ENCODE measurements at regions not wholly inside any gene's neighbourhood (a gene's known extent, or its start where the extent isn't known, plus 50 kb on each side); places are given as distances from the start of the nearest gene placed in this dataset.

GRCh38 chr15:60079210-60079609 lies 75.1 kb downstream of the FOXB1 start:
- Histone ChIP-seq H4K8ac (ENCODE audit: low read depth, low read length) (no peak overlapping the region), H3K23ac (ENCODE audit: low read length) (no peak overlapping the region), H4K12ac (ENCODE audit: low read depth, low read length) (no peak overlapping the region), H3K14ac (ENCODE audit: low read length) (no peak overlapping the region), H3K27ac (ENCODE audit: low read depth, low read length) (no peak overlapping the region), H3K9ac (ENCODE audit: low read length) (no peak overlapping the region), H3K9me3 (ENCODE audit: insufficient read depth, low read depth, low read length) (no peaks in the 10 kb centered on the region), H3K36me3 (ENCODE audit: control insufficient read depth in 1 of 2, insufficient read depth in 2 of 2, low read length in 2 of 2) (no peaks in the 10 kb centered on the region), H2AFZ (ENCODE audit: insufficient read depth, low read length, poor library complexity) (no peak overlapping the region), H3K4me3 (ENCODE audit: low read depth, low read length) (no peak overlapping the region), H2BK12ac (ENCODE audit: low read length) (no peak overlapping the region), H2BK120ac (ENCODE audit: insufficient read depth, low read length, poor library complexity) (no peak overlapping the region), H3K27me3 (ENCODE audit: insufficient read depth, low read length) (no peaks in the 10 kb centered on the region), H3K18ac (ENCODE audit: low read length) (no peak overlapping the region), H4K91ac (ENCODE audit: low read depth, low read length) (no peak overlapping the region), H3K79me1 (ENCODE audit: low read length) (no peaks in the 10 kb centered on the region), H2AK5ac (ENCODE audit: low read length) (no peak overlapping the region), H3K4me1 (ENCODE audit: control insufficient read depth in 1 of 2, insufficient read depth in 2 of 2, low read length in 2 of 2) (peaks cover 0 to 2% of the 10 kb centered on the region in 2 experiments), H3K4ac (ENCODE audit: low read depth, low read length) (no peak overlapping the region), H3K4me2 (ENCODE audit: low read length) (no peak overlapping the region), H2BK5ac (ENCODE audit: low read depth, low read length, poor library complexity) (no peak overlapping the region), H3K79me2 (ENCODE audit: control insufficient read depth, insufficient read depth, low read length, poor library complexity) (no peaks in the 10 kb centered on the region)
- no CpG with 5 or more reads among the region's 2 CpGs for WGBS (ENCODE audit: extremely low coverage, insufficient coverage, insufficient read length)
- DNase-seq, result peak in 1 of 2 donors; percentile 31

GRCh38 chr15:60081976-60082375 lies 77.9 kb downstream of the FOXB1 start:
- H3K79me1 ChIP-seq (ENCODE audit: low read length), result no peaks in the 10 kb centered on the region
- WGBS (ENCODE audit: extremely low coverage, insufficient coverage, insufficient read length), result no CpG with 5 or more reads among the region's 3 CpGs
- no peak overlapping the region for H2AK5ac ChIP-seq (ENCODE audit: low read length)
- no peak overlapping the region for H3K18ac ChIP-seq (ENCODE audit: low read length)
- no peak overlapping the region for H2BK5ac ChIP-seq (ENCODE audit: low read depth, low read length, poor library complexity)
- H4K8ac ChIP-seq (ENCODE audit: low read depth, low read length), result no peak overlapping the region
- H2BK12ac ChIP-seq (ENCODE audit: low read length), result no peak overlapping the region
- no peak overlapping the region for H3K4me2 ChIP-seq (ENCODE audit: low read length)
- no peak overlapping the region for H2BK120ac ChIP-seq (ENCODE audit: insufficient read depth, low read length, poor library complexity)
- H3K4me1 ChIP-seq (ENCODE audit: control insufficient read depth in 1 of 2, insufficient read depth in 2 of 2, low read length in 2 of 2), result no peaks in the 10 kb centered on the region
- no peak overlapping the region for H3K9ac ChIP-seq (ENCODE audit: low read length)
- no peaks in the 10 kb centered on the region for H3K36me3 ChIP-seq (ENCODE audit: control insufficient read depth in 1 of 2, insufficient read depth in 2 of 2, low read length in 2 of 2)
- H3K14ac ChIP-seq (ENCODE audit: low read length), result no peak overlapping the region
- no peak overlapping the region for H3K4ac ChIP-seq (ENCODE audit: low read depth, low read length)
- H3K27me3 ChIP-seq (ENCODE audit: insufficient read depth, low read length), result no peaks in the 10 kb centered on the region
- no peak overlapping the region for H3K27ac ChIP-seq (ENCODE audit: low read depth, low read length)
- no peak overlapping the region for H4K12ac ChIP-seq (ENCODE audit: low read depth, low read length)
- H2AFZ ChIP-seq (ENCODE audit: insufficient read depth, low read length, poor library complexity), result no peak overlapping the region
- H3K79me2 ChIP-seq (ENCODE audit: control insufficient read depth, insufficient read depth, low read length, poor library complexity), result no peaks in the 10 kb centered on the region
- H3K9me3 ChIP-seq (ENCODE audit: insufficient read depth, low read depth, low read length), result no peaks in the 10 kb centered on the region
- no peak overlapping the region for H3K4me3 ChIP-seq (ENCODE audit: low read depth, low read length)
- no peak for DNase-seq
- no peak overlapping the region for H4K91ac ChIP-seq (ENCODE audit: low read depth, low read length)
- no peak overlapping the region for H3K23ac ChIP-seq (ENCODE audit: low read length)

GRCh38 chr15:60083318-60083717 lies 79.2 kb downstream of the FOXB1 start:
- H3K23ac ChIP-seq (ENCODE audit: low read length), result no peak overlapping the region
- no peak overlapping the region for H3K14ac ChIP-seq (ENCODE audit: low read length)
- H3K79me1 ChIP-seq (ENCODE audit: low read length), result no peaks in the 10 kb centered on the region
- H2AFZ ChIP-seq (ENCODE audit: insufficient read depth, low read length, poor library complexity), result no peak overlapping the region
- no peaks in the 10 kb centered on the region for H3K79me2 ChIP-seq (ENCODE audit: control insufficient read depth, insufficient read depth, low read length, poor library complexity)
- no peak overlapping the region for H4K8ac ChIP-seq (ENCODE audit: low read depth, low read length)
- H3K9ac ChIP-seq (ENCODE audit: low read length), result no peak overlapping the region
- H3K27ac ChIP-seq (ENCODE audit: low read depth, low read length), result no peak overlapping the region
- H2AK5ac ChIP-seq (ENCODE audit: low read length), result no peak overlapping the region
- no peak overlapping the region for H3K18ac ChIP-seq (ENCODE audit: low read length)
- WGBS (ENCODE audit: extremely low coverage, insufficient coverage, insufficient read length), result no CpG with 5 or more reads among the region's 3 CpGs
- no peak overlapping the region for H3K4me3 ChIP-seq (ENCODE audit: low read depth, low read length)
- no peak for DNase-seq
- no peak overlapping the region for H2BK12ac ChIP-seq (ENCODE audit: low read length)
- H3K4me2 ChIP-seq (ENCODE audit: low read length), result no peak overlapping the region
- no peak overlapping the region for H4K91ac ChIP-seq (ENCODE audit: low read depth, low read length)
- H3K36me3 ChIP-seq (ENCODE audit: control insufficient read depth in 1 of 2, insufficient read depth in 2 of 2, low read length in 2 of 2), result no peaks in the 10 kb centered on the region
- H2BK5ac ChIP-seq (ENCODE audit: low read depth, low read length, poor library complexity), result no peak overlapping the region
- no peaks in the 10 kb centered on the region for H3K9me3 ChIP-seq (ENCODE audit: insufficient read depth, low read depth, low read length)
- H2BK120ac ChIP-seq (ENCODE audit: insufficient read depth, low read length, poor library complexity), result no peak overlapping the region
- H3K4ac ChIP-seq (ENCODE audit: low read depth, low read length), result no peak overlapping the region
- no peak overlapping the region for H4K12ac ChIP-seq (ENCODE audit: low read depth, low read length)
- no peaks in the 10 kb centered on the region for H3K27me3 ChIP-seq (ENCODE audit: insufficient read depth, low read length)
- H3K4me1 ChIP-seq (ENCODE audit: control insufficient read depth in 1 of 2, insufficient read depth in 2 of 2, low read length in 2 of 2), result no peaks in the 10 kb centered on the region

- Histone ChIP-seq H3K4me3 (ENCODE audit: low read depth, low read length) (no peak overlapping the region), H3K79me1 (ENCODE audit: low read length) (peaks cover 6% of the 10 kb centered on the region), H3K9me3 (ENCODE audit: insufficient read depth, low read depth, low read length) (no peaks in the 10 kb centered on the region), H4K91ac (ENCODE audit: low read depth, low read length) (no peak overlapping the region), H3K4me2 (ENCODE audit: low read length) (no peak overlapping the region), H3K18ac (ENCODE audit: low read length) (no peak overlapping the region), H3K27me3 (ENCODE audit: insufficient read depth, low read length) (no peaks in the 10 kb centered on the region), H4K8ac (ENCODE audit: low read depth, low read length) (no peak overlapping the region), H3K36me3 (ENCODE audit: control insufficient read depth in 1 of 2, insufficient read depth in 2 of 2, low read length in 2 of 2) (no peaks in the 10 kb centered on the region), H2BK120ac (ENCODE audit: insufficient read depth, low read length, poor library complexity) (no peak overlapping the region), H3K79me2 (ENCODE audit: control insufficient read depth, insufficient read depth, low read length, poor library complexity) (no peaks in the 10 kb centered on the region), H3K4ac (ENCODE audit: low read depth, low read length) (no peak overlapping the region), H3K14ac (ENCODE audit: low read length) (no peak overlapping the region), H2BK12ac (ENCODE audit: low read length) (no peak overlapping the region), H2AK5ac (ENCODE audit: low read length) (no peak overlapping the region), H3K27ac (ENCODE audit: low read depth, low read length) (no peak overlapping the region), H3K23ac (ENCODE audit: low read length) (no peak overlapping the region), H3K4me1 (ENCODE audit: control insufficient read depth in 1 of 2, insufficient read depth in 2 of 2, low read length in 2 of 2) (peaks cover 4 to 8% of the 10 kb centered on the region in 2 experiments), H4K12ac (ENCODE audit: low read depth, low read length) (no peak overlapping the region), H2BK5ac (ENCODE audit: low read depth, low read length, poor library complexity) (no peak overlapping the region), H2AFZ (ENCODE audit: insufficient read depth, low read length, poor library complexity) (no peak overlapping the region), H3K9ac (ENCODE audit: low read length) (no peak overlapping the region)
- no CpG with 5 or more reads among the region's 8 CpGs for WGBS (ENCODE audit: extremely low coverage, insufficient coverage, insufficient read length)
- no peak for DNase-seq
Measured at GRCh38 chr15:60086681-60087429, 82.7 kb downstream of the FOXB1 start.
